ENCODE measurements at regions not wholly inside any gene's neighbourhood (a gene's known extent, or its start where the extent isn't known, plus 50 kb on each side); places are given as distances from the start of the nearest gene placed in this dataset.

- TF ChIP-seq, protein P1, sequence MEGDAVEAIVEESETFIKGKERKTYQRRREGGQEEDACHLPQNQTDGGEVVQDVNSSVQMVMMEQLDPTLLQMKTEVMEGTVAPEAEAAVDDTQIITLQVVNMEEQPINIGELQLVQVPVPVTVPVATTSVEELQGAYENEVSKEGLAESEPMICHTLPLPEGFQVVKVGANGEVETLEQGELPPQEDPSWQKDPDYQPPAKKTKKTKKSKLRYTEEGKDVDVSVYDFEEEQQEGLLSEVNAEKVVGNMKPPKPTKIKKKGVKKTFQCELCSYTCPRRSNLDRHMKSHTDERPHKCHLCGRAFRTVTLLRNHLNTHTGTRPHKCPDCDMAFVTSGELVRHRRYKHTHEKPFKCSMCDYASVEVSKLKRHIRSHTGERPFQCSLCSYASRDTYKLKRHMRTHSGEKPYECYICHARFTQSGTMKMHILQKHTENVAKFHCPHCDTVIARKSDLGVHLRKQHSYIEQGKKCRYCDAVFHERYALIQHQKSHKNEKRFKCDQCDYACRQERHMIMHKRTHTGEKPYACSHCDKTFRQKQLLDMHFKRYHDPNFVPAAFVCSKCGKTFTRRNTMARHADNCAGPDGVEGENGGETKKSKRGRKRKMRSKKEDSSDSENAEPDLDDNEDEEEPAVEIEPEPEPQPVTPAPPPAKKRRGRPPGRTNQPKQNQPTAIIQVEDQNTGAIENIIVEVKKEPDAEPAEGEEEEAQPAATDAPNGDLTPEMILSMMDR (IDR thresholded peaks at IDR 0.05), result no peak
- no peak for TF ChIP-seq POLR2A (IDR thresholded peaks at IDR 0.05)
These were observed 266.6 kb downstream of the RPS4Y2 start for GRCh38 chrY:21022326-21023044.
